Neuronal stem cell (in vitro differentiated cells): ENCODE measurements at regions not wholly inside any gene's neighbourhood (a gene's known extent, or its start where the extent isn't known, plus 50 kb on each side); places are given as distances from the start of the nearest gene placed in this dataset.

Experiments
- DNase-seq: peaks from one replicate; pipeline ENCODE4 v3.0.0-alpha.2; 2013; ENCODE audit warnings: low spot score
- H2AFZ ChIP-seq: one replicate; pipeline ENCODE4 v1.6.1; 2013; ENCODE audit warnings: mild to moderate bottlenecking, low read length, inconsistent platforms
- H2AK5ac ChIP-seq: 2 replicates; pipeline ENCODE4 v1.6.1; 2013; ENCODE audit warnings: low read depth, mild to moderate bottlenecking, inconsistent platforms, low read length, moderate library complexity, mixed read lengths
- H2BK120ac ChIP-seq: 2 replicates; pipeline ENCODE4 v1.6.1; 2013; ENCODE audit warnings: low read depth, mild to moderate bottlenecking, inconsistent platforms, low read length, moderate library complexity, mixed read lengths
- H2BK12ac ChIP-seq: one replicate; pipeline ENCODE4 v1.6.1; 2013; ENCODE audit warnings: low read length, inconsistent platforms
- H2BK15ac ChIP-seq: 2 replicates; pipeline ENCODE4 v1.6.1; 2013; ENCODE audit warnings: mild to moderate bottlenecking, low read length, inconsistent platforms, mixed read lengths
- H2BK5ac ChIP-seq: one replicate; pipeline ENCODE4 v1.6.1; 2013; ENCODE audit warnings: inconsistent platforms, mild to moderate bottlenecking, low read length, moderate library complexity
- H3K14ac ChIP-seq: one replicate; pipeline ENCODE4 v1.6.1; 2013; ENCODE audit warnings: low read length, inconsistent platforms
- H3K18ac ChIP-seq: 2 replicates; pipeline ENCODE4 v1.6.1; 2013; ENCODE audit warnings: low read length, inconsistent platforms
- H3K23ac ChIP-seq: 2 replicates; pipeline ENCODE4 v1.6.1; 2013; ENCODE audit warnings: low read depth, mild to moderate bottlenecking, mixed read lengths, low read length, inconsistent platforms; ENCODE audit not compliant: poor library complexity
- H3K27ac ChIP-seq: replicated peaks from 3 replicates; pipeline ENCODE4 v1.5.1; 2013; ENCODE audit warnings: low read length, inconsistent platforms
- H3K27me3 ChIP-seq, 3 experiments: 2 replicates each; pipeline ENCODE4 v1.6.1; 2013; ENCODE audit warnings: low read length in 3 of 3, mild to moderate bottlenecking in 2 of 3, inconsistent platforms in 1 of 3, low read depth in 1 of 3, mixed read lengths in 1 of 3, moderate library complexity in 1 of 3; ENCODE audit not compliant: control insufficient read depth in 3 of 3, insufficient read depth in 3 of 3
- H3K36me3 ChIP-seq, 2 donors: replicated peaks in 1 of 2; 2 replicates each; pipeline ENCODE4 v1.6.1; 2013; ENCODE audit warnings: low read length in 2 of 2; ENCODE audit not compliant: control insufficient read depth in 2 of 2, insufficient read depth in 2 of 2
- H3K4ac ChIP-seq: 2 replicates; pipeline ENCODE4 v1.6.1; 2013; ENCODE audit warnings: inconsistent platforms, mild to moderate bottlenecking, low read length, moderate library complexity
- H3K4me1 ChIP-seq, 2 donors: 1 replicate in 1 of 2; 2 replicates in 1 of 2; pipeline ENCODE4 v1.6.1; 2013; ENCODE audit warnings: low read length in 2 of 2, low read depth in 1 of 2; ENCODE audit not compliant: control insufficient read depth in 2 of 2, insufficient read depth in 1 of 2
- H3K4me2 ChIP-seq: one replicate; pipeline ENCODE4 v1.6.1; 2013; ENCODE audit warnings: mild to moderate bottlenecking, low read length, inconsistent platforms; ENCODE audit not compliant: insufficient read depth, poor library complexity, severe bottlenecking
- H3K4me3 ChIP-seq, 2 donors: 2 replicates each; pipeline ENCODE4 v1.5.1; 2013; ENCODE audit warnings: low read length in 2 of 2, mild to moderate bottlenecking in 2 of 2, inconsistent platforms in 1 of 2, moderate library complexity in 1 of 2
- H3K79me1 ChIP-seq: one replicate; pipeline ENCODE4 v1.6.1; 2013; ENCODE audit warnings: low read depth, mild to moderate bottlenecking, inconsistent platforms, low read length, moderate library complexity
- H3K9ac ChIP-seq: one replicate; pipeline ENCODE4 v1.6.1; 2013; ENCODE audit warnings: mild to moderate bottlenecking, low read depth, low read length, inconsistent platforms; ENCODE audit not compliant: poor library complexity
- H3K9me3 ChIP-seq, 2 donors: replicated peaks in 1 of 2; 2 replicates each; pipeline versions ENCODE3 to v1.6.1; 2013; ENCODE audit warnings: low read length in 2 of 2, mild to moderate bottlenecking in 2 of 2, inconsistent platforms in 1 of 2, low read depth in 1 of 2, mixed read lengths in 1 of 2, moderate library complexity in 1 of 2; ENCODE audit not compliant: control insufficient read depth in 2 of 2, insufficient read depth in 1 of 2
- H4K8ac ChIP-seq: one replicate; pipeline ENCODE4 v1.6.1; 2013; ENCODE audit warnings: low read depth, mild to moderate bottlenecking, inconsistent platforms, low read length, moderate library complexity
- H4K91ac ChIP-seq: one replicate; pipeline ENCODE4 v1.6.1; 2013; ENCODE audit warnings: low read length, low read depth, mild to moderate bottlenecking, inconsistent platforms; ENCODE audit not compliant: poor library complexity
- WGBS, 2 donors: extraction: QIAGEN DNeasy Blood & Tissue Kit; methylation state at CpG; one replicate each; pipeline ENCODE4 v1.1.7; 2013; ENCODE audit warnings: missing lambda C conversion rate in 2 of 2, mixed read lengths in 1 of 2; ENCODE audit not compliant: insufficient read length in 2 of 2, insufficient replicate concordance in 1 of 2; ENCODE audit errors: extremely low coverage in 2 of 2; 5-methylcytosine and 5-hydroxymethylcytosine counted together

DNA sequence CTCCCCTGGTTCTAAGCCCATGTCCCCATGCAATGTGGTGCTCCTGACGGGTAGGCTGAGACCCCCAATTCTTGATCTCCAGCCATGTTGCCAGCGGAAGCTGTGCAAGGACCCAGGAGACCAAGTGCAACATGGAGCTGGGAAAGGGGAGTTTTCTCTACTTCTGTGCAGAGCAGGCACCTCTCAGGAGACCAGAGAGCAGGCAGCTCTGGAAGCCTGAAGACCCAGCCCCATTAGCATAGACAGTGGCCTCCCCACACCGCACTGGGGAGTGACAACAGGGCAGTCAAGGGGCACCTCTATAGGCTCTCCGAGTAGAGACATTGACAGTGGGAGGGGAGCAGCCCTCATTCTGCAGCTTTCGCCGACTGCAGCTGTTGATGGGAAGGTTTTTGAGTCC lies 410.2 kb downstream of the MATN1 start:
- no peak overlapping the region for H3K27ac ChIP-seq
- no peak overlapping the region for H2BK15ac ChIP-seq
- no peaks in the 10 kb centered on the region for H3K79me1 ChIP-seq
- H3K4me3 ChIP-seq: no peak overlapping the region
- no peak overlapping the region for H3K9ac ChIP-seq
- no peaks in the 10 kb centered on the region for H3K36me3 ChIP-seq
- no peak overlapping the region for H2BK12ac ChIP-seq
- DNase-seq: no peak
- H3K14ac ChIP-seq: peak overlapping the region; percentile 41
- no peak overlapping the region for H3K4ac ChIP-seq
- H3K4me2 ChIP-seq: no peak overlapping the region
- H4K8ac ChIP-seq: no peak overlapping the region
- H4K91ac ChIP-seq: no peak overlapping the region
- no peak overlapping the region for H3K18ac ChIP-seq
- no peak overlapping the region for H2BK120ac ChIP-seq
- WGBS, 2 donors: no CpG with 5 or more reads among the region's 6 CpGs
- H3K23ac ChIP-seq: no peak overlapping the region
- peaks cover 0 to 1% of the 10 kb centered on the region in 2 donors for H3K4me1 ChIP-seq
- H3K9me3 ChIP-seq: peaks cover 0 to 4% of the 10 kb centered on the region in 2 donors
- no peak overlapping the region for H2AK5ac ChIP-seq
- no peak overlapping the region for H2AFZ ChIP-seq
- H2BK5ac ChIP-seq: no peak overlapping the region
- no peaks in the 10 kb centered on the region for H3K27me3 ChIP-seq

DNA sequence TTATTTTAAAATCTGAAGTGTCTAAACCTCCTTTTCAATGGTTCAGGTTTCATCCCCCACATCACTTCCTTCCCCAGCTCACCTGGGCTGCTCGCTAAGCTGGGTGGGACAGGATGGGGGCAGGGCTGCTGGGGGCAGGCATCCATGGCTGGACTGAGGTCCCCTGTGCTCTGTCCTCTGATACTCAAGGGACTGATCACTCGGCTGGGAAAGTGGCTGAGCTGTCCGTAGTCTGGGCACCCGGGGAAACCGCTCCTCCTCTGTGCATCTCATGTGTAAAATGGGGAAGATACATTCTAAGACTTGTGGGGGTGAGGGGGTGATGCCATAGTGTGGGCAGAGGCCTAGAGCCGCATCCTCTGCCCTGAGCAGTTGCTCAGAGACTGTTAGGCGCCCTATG lies 411.2 kb downstream of the MATN1 start:
- Histone ChIP-seq H3K18ac (peak overlapping the region; percentile 27), H2BK15ac (no peak overlapping the region), H3K4ac (no peak overlapping the region), H3K27me3 (no peaks in the 10 kb centered on the region), H3K4me3 (no peak overlapping the region), H3K36me3 (no peaks in the 10 kb centered on the region), H3K27ac (no peak overlapping the region), H4K91ac (no peak overlapping the region), H3K23ac (no peak overlapping the region), H2BK12ac (no peak overlapping the region), H2BK120ac (no peak overlapping the region), H2BK5ac (no peak overlapping the region), H2AK5ac (no peak overlapping the region), H4K8ac (no peak overlapping the region), H3K4me1 (no peaks in the 10 kb centered on the region), H3K9me3 (peaks cover 0 to 2% of the 10 kb centered on the region in 2 donors), H3K79me1 (no peaks in the 10 kb centered on the region), H2AFZ (no peak overlapping the region), H3K4me2 (no peak overlapping the region), H3K14ac (no peak overlapping the region), H3K9ac (no peak overlapping the region)
- no peak for DNase-seq
- WGBS, 2 donors: no CpG with 5 or more reads among the region's 7 CpGs

DNA sequence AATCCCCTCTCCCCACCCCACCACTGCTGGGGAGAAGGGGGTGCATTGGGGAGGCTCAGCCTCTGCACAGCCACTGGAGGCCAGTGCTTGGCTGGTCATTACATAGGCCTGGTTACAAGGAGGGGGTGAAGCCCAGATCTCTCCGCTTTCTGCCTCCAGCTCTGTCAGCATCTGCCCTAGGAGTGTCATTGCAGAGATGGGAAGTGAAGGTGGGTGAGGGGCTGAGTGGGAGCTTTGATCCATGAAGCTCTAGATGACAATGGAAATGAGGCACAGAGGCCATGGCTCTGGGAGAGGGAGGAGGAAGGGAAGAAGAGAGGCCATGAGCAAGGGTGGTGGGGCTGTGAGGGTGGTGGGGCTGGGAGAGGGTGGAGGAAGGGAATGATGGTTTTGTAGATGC lies 411.6 kb downstream of the MATN1 start:
- Histone ChIP-seq H2AK5ac (no peak overlapping the region), H3K23ac (no peak overlapping the region), H4K91ac (no peak overlapping the region), H2BK5ac (no peak overlapping the region), H3K4me1 (no peaks in the 10 kb centered on the region), H3K36me3 (no peaks in the 10 kb centered on the region), H3K27ac (no peak overlapping the region), H3K18ac (no peak overlapping the region), H3K9ac (no peak overlapping the region), H3K9me3 (peaks cover 0 to 2% of the 10 kb centered on the region in 2 donors), H4K8ac (no peak overlapping the region), H2BK12ac (no peak overlapping the region), H3K14ac (no peak overlapping the region), H2BK120ac (no peak overlapping the region), H3K27me3 (no peaks in the 10 kb centered on the region), H3K4ac (no peak overlapping the region), H3K4me3 (no peak overlapping the region), H3K79me1 (no peaks in the 10 kb centered on the region), H3K4me2 (no peak overlapping the region), H2BK15ac (no peak overlapping the region), H2AFZ (no peak overlapping the region)
- DNase-seq: no peak
- WGBS, 2 donors: no CpG with 5 or more reads among the region's 1 CpG

DNA sequence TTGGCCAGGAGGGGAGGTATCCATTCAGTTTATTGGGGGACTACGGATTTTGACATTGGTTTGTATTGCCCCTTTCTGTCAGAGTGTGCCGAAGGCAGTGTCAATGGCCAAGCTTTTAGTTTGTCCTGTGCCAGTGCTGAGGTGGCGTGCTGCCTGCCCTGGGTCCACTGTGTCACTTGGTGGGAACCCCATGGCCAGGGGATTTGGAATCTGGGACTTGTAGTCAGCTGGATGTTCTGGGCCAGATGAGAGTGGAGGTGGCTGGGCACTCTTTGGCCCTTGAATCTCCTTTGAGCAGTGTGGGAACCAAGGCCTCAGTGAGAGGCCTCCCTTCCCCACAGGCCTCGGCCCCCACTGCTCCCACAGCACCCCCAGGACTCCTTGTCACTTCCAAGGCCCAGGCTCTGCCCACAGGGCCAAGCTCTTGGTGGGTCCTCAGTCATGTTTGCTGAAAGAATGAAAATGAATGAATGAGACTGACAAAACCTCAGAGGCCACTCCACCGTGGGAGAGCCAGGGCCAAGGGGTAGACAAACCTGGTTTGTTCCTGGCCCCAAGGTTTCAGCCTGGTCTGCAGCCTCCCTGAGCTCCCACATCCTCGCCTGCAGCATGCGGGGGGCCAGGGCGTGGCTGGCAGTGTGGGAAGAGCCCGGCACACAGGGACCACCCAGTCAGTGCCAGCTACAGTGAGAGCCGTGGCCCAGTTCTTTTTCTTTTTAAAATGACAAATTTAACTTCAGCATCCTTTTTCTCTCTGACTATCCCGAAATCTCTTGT lies 412.2 kb downstream of the MATN1 start:
- no peak overlapping the region for H2BK12ac ChIP-seq
- no peaks in the 10 kb centered on the region for H3K36me3 ChIP-seq
- H3K79me1 ChIP-seq: no peaks in the 10 kb centered on the region
- peak overlapping the region; percentile 83 for H3K18ac ChIP-seq
- H3K27me3 ChIP-seq: no peaks in the 10 kb centered on the region
- H3K4ac ChIP-seq: no peak overlapping the region
- no peak overlapping the region for H2AFZ ChIP-seq
- H4K91ac ChIP-seq: no peak overlapping the region
- H3K14ac ChIP-seq: no peak overlapping the region
- no peak overlapping the region for H3K4me3 ChIP-seq
- H2AK5ac ChIP-seq: peak overlapping the region; percentile 7
- H2BK120ac ChIP-seq: no peak overlapping the region
- no peak overlapping the region for H3K4me2 ChIP-seq
- H3K27ac ChIP-seq: no peak overlapping the region
- peak overlapping the region; percentile 9 for H2BK15ac ChIP-seq
- WGBS, 2 donors: no CpG with 5 or more reads among the region's 11 CpGs
- H2BK5ac ChIP-seq: no peak overlapping the region
- no peaks in the 10 kb centered on the region for H3K9me3 ChIP-seq
- H3K23ac ChIP-seq: no peak overlapping the region
- H3K4me1 ChIP-seq: no peaks in the 10 kb centered on the region
- no peak overlapping the region for H4K8ac ChIP-seq
- H3K9ac ChIP-seq: no peak overlapping the region
- no peak for DNase-seq
